OCI-LY1 (cell line): ENCODE measurements at regions not wholly inside any gene's neighbourhood (a gene's known extent, or its start where the extent isn't known, plus 50 kb on each side); places are given as distances from the start of the nearest gene placed in this dataset.

Source experiments
- H2AFZ ChIP-seq: fragments of 200-600 bp; sonication (generic), shearing (Covaris generic); 2 replicates; pipeline ENCODE4 v1.6.0; 2014; ENCODE audit warnings: antibody characterized with exemption, mild to moderate bottlenecking, low read length
- H3F3A ChIP-seq: fragments of 200-600 bp; sonication (generic), shearing (Covaris generic); 2 replicates; pipeline ENCODE4 v1.6.0; 2014; ENCODE audit warnings: mild to moderate bottlenecking, antibody characterized with exemption, low read length, moderate library complexity; ENCODE audit not compliant: insufficient read depth
- H3K27ac ChIP-seq: fragments of 200-600 bp; sonication (generic); 2 replicates; pipeline ENCODE4 v1.5.1; 2014; ENCODE audit warnings: low read length, mixed run types, mild to moderate bottlenecking, low read depth; ENCODE audit not compliant: poor library complexity, severe bottlenecking
- H3K27me3 ChIP-seq: fragments of 200-600 bp; sonication (generic); 2 replicates; pipeline ENCODE4 v1.6.0; 2014; ENCODE audit warnings: antibody characterized with exemption, mild to moderate bottlenecking, low read length, moderate library complexity; ENCODE audit not compliant: insufficient read depth
- H3K36me3 ChIP-seq: fragments of 200-600 bp; sonication (generic); 2 replicates; pipeline ENCODE4 v1.6.1; 2014; ENCODE audit warnings: mild to moderate bottlenecking, antibody characterized with exemption, low read length, moderate library complexity, mixed read lengths; ENCODE audit not compliant: insufficient read depth
- H3K4me1 ChIP-seq: fragments of 200-600 bp; sonication (generic); 2 replicates; pipeline ENCODE4 v1.5.1; 2014; ENCODE audit warnings: mild to moderate bottlenecking, low read length, moderate library complexity; ENCODE audit not compliant: insufficient read depth, severe bottlenecking
- H3K4me2 ChIP-seq: fragments of 200-600 bp; sonication (generic), shearing (Covaris generic); 2 replicates; pipeline ENCODE4 v1.6.1; 2014; ENCODE audit warnings: low read length
- H3K4me3 ChIP-seq: fragments of 200-600 bp; sonication (generic); 2 replicates; pipeline ENCODE4 v1.5.1; 2014; ENCODE audit warnings: low read length, low read depth, mild to moderate bottlenecking, mixed read lengths; ENCODE audit not compliant: poor library complexity, severe bottlenecking
- H3K79me2 ChIP-seq: fragments of 200-600 bp; shearing (Covaris generic); 2 replicates; pipeline ENCODE4 v1.6.1; 2016; ENCODE audit warnings: mixed run types, low read length, mixed read lengths; ENCODE audit not compliant: insufficient read depth
- H3K9ac ChIP-seq: fragments of 200-600 bp; sonication (generic), shearing (Covaris generic); 2 replicates; pipeline ENCODE4 v1.6.1; 2014; ENCODE audit warnings: mild to moderate bottlenecking, low read length, mixed read lengths
- H3K9me2 ChIP-seq: fragments of 200-600 bp; sonication (generic), shearing (Covaris generic); 2 replicates; pipeline ENCODE4 v1.6.1; 2014; ENCODE audit warnings: low read depth, mild to moderate bottlenecking, low read length, mixed read lengths
- H3K9me3 ChIP-seq: fragments of 200-600 bp; shearing (Covaris generic); 2 replicates; pipeline ENCODE4 v1.6.1; 2014; ENCODE audit warnings: low read length, mixed read lengths
- H4K20me1 ChIP-seq: fragments of 200-600 bp; sonication (generic), shearing (Covaris generic); 2 replicates; pipeline ENCODE4 v1.6.0; 2016; ENCODE audit warnings: mild to moderate bottlenecking, low read length; ENCODE audit not compliant: insufficient read depth
- CTCF ChIP-seq: fragments of 200-600 bp; sonication (generic), shearing (Covaris generic); IDR thresholded peaks from 2 replicates; pipeline ENCODE4 v1.5.1; 2017; ENCODE audit warnings: mild to moderate bottlenecking, antibody characterized with exemption, low read length, moderate library complexity, mixed read lengths
- EZH2 ChIP-seq: fragments of 200-600 bp; sonication (generic), shearing (Covaris generic); IDR thresholded peaks from 2 replicates; pipeline ENCODE4 v1.8.0; 2017; ENCODE audit warnings: borderline replicate concordance, mixed run types, mild to moderate bottlenecking, antibody characterized with exemption, low read length, moderate library complexity, mixed read lengths

- no peaks in the 10 kb centered on the region for H3K9me3 ChIP-seq
- no peaks in the 10 kb centered on the region for H3F3A ChIP-seq
- no peak overlapping the region for H3K27ac ChIP-seq
- H3K9me2 ChIP-seq: no peaks in the 10 kb centered on the region
- H3K79me2 ChIP-seq: no peaks in the 10 kb centered on the region
- H3K9ac ChIP-seq: no peak overlapping the region
- no peaks in the 10 kb centered on the region for H3K27me3 ChIP-seq
- H3K4me3 ChIP-seq: no peak overlapping the region
- H4K20me1 ChIP-seq: no peaks in the 10 kb centered on the region
- H3K36me3 ChIP-seq: no peaks in the 10 kb centered on the region
- no peak overlapping the region for H2AFZ ChIP-seq
- TF ChIP-seq EZH2 (no peak), CTCF (no peak)
- H3K4me1 ChIP-seq: peaks cover 18% of the 10 kb centered on the region
- no peak overlapping the region for H3K4me2 ChIP-seq
Observed at GRCh38 chr20:40771308-40771610, 82.2 kb upstream of the MAFB start.

- H3K4me2 ChIP-seq: no peak overlapping the region
- no peak overlapping the region for H3K27ac ChIP-seq
- no peak overlapping the region for H3K4me3 ChIP-seq
- H3K9ac ChIP-seq: no peak overlapping the region
- no peaks in the 10 kb centered on the region for H3F3A ChIP-seq
- H3K27me3 ChIP-seq: no peaks in the 10 kb centered on the region
- H3K9me3 ChIP-seq: no peaks in the 10 kb centered on the region
- no peak overlapping the region for H2AFZ ChIP-seq
- no peaks in the 10 kb centered on the region for H3K9me2 ChIP-seq
- no peak for TF ChIP-seq CTCF
- no peak for TF ChIP-seq EZH2
- H3K4me1 ChIP-seq: peaks cover 14% of the 10 kb centered on the region
- H4K20me1 ChIP-seq: no peaks in the 10 kb centered on the region
- H3K36me3 ChIP-seq: no peaks in the 10 kb centered on the region
- no peaks in the 10 kb centered on the region for H3K79me2 ChIP-seq
Observed at GRCh38 chr20:40771848-40772511, 82.9 kb upstream of the MAFB start.

- no peak for TF ChIP-seq EZH2
- TF ChIP-seq CTCF: no peak
- peaks cover 19% of the 10 kb centered on the region for H3K4me1 ChIP-seq
- H3K27me3 ChIP-seq: no peaks in the 10 kb centered on the region
- no peaks in the 10 kb centered on the region for H3K36me3 ChIP-seq
- no peak overlapping the region for H3K9ac ChIP-seq
- no peak overlapping the region for H3K4me3 ChIP-seq
- no peaks in the 10 kb centered on the region for H3K79me2 ChIP-seq
- H3K9me3 ChIP-seq: no peaks in the 10 kb centered on the region
- H3K9me2 ChIP-seq: no peaks in the 10 kb centered on the region
- no peak overlapping the region for H2AFZ ChIP-seq
- H3K27ac ChIP-seq: no peak overlapping the region
- H4K20me1 ChIP-seq: no peaks in the 10 kb centered on the region
- no peaks in the 10 kb centered on the region for H3F3A ChIP-seq
- no peak overlapping the region for H3K4me2 ChIP-seq
Observed at GRCh38 chr20:40773376-40773775, 84.3 kb upstream of the MAFB start.
